ENCODE measurements at regions not wholly inside any gene's neighbourhood (a gene's known extent, or its start where the extent isn't known, plus 50 kb on each side); places are given as distances from the start of the nearest gene placed in this dataset.

GRCh38 chr9:79152306-79152705 is 419.5 kb upstream of the TLE4 start:
- DNase-seq (ENCODE audit: low spot score) = no peak

- DNase-seq (ENCODE audit: low spot score) = no peak
Measured at GRCh38 chr9:79154806-79155205, 417.0 kb upstream of the TLE4 start.

- DNase-seq (ENCODE audit: low spot score) = no peak
Measured at GRCh38 chr9:79155308-79155707, 416.5 kb upstream of the TLE4 start.

- DNase-seq (ENCODE audit: low spot score) = no peak
Measured at GRCh38 chr9:79163544-79163943, 408.2 kb upstream of the TLE4 start.

- no peak for DNase-seq (ENCODE audit: low spot score)
Measured at GRCh38 chr9:79164406-79164805, 407.4 kb upstream of the TLE4 start.

- DNase-seq (ENCODE audit: low spot score) = no peak
Measured at GRCh38 chr9:79165020-79165780, 406.6 kb upstream of the TLE4 start.

- no peak for DNase-seq (ENCODE audit: low spot score)
Measured at GRCh38 chr9:79166005-79166404, 405.8 kb upstream of the TLE4 start.

- DNase-seq (ENCODE audit: low spot score) = no peak
Measured at GRCh38 chr9:79170643-79171042, 401.1 kb upstream of the TLE4 start.

GRCh38 chr9:79173932-79174331 is 397.8 kb upstream of the TLE4 start:
- DNase-seq (ENCODE audit: low spot score) = no peak

- no peak for DNase-seq (ENCODE audit: low spot score)
Measured at GRCh38 chr9:79176014-79176697, 395.6 kb upstream of the TLE4 start.

GRCh38 chr9:79184831-79185230 is 386.9 kb upstream of the TLE4 start:
- DNase-seq (ENCODE audit: low spot score) = no peak

- no peak for DNase-seq (ENCODE audit: low spot score)
Measured at GRCh38 chr9:79185866-79186265, 385.9 kb upstream of the TLE4 start.

GRCh38 chr9:79189511-79189924 is 382.2 kb upstream of the TLE4 start:
- no peak for DNase-seq (ENCODE audit: low spot score)

GRCh38 chr9:79193001-79193400 is 378.8 kb upstream of the TLE4 start:
- DNase-seq (ENCODE audit: low spot score) = no peak

GRCh38 chr9:79193501-79194223 is 378.1 kb upstream of the TLE4 start:
- DNase-seq (ENCODE audit: low spot score) = no peak

GRCh38 chr9:79195879-79196278 is 375.9 kb upstream of the TLE4 start:
- DNase-seq (ENCODE audit: low spot score) = no peak

- no peak for DNase-seq (ENCODE audit: low spot score)
Measured at GRCh38 chr9:79196606-79197005, 375.2 kb upstream of the TLE4 start.

GRCh38 chr9:79200336-79200735 is 371.4 kb upstream of the TLE4 start:
- no peak for DNase-seq (ENCODE audit: low spot score)

GRCh38 chr9:79201636-79202035 is 370.1 kb upstream of the TLE4 start:
- no peak for DNase-seq (ENCODE audit: low spot score)

GRCh38 chr9:79208791-79209396 is 362.9 kb upstream of the TLE4 start:
- no peak for DNase-seq (ENCODE audit: low spot score)

GRCh38 chr9:79210541-79211243 is 361.1 kb upstream of the TLE4 start:
- no peak for DNase-seq (ENCODE audit: low spot score)
